ENCODE measurements at regions not wholly inside any gene's neighbourhood (a gene's known extent, or its start where the extent isn't known, plus 50 kb on each side); places are given as distances from the start of the nearest gene placed in this dataset.
"Not testable (repeated sequence)": the region's sequence is repeated elsewhere in the genome, so short reads cannot be mapped to it uniquely, and the experiment has no call there.

- POLR2A ChIA-PET = no interaction called here
- DNase-seq (ENCODE audit: extremely low spot score) = no peak
- CTCF ChIA-PET = no interaction called here
- no peak for TF ChIP-seq CTCF (IDR thresholded peaks at IDR 0.05; ENCODE audit: control extremely low read depth, extremely low read depth, low read depth, missing control alignments)
These were observed 191.9 kb downstream of the MC4R start for GRCh38 chr18:60180671-60181070.

GRCh38 chr18:60178224-60178623 is 194.4 kb downstream of the MC4R start:
- POLR2A ChIA-PET = not testable (repeated sequence)
- CTCF ChIA-PET = interaction anchor here (1.4 kb wide), 1 partner anchor 11 kb away, joined by 4 read pairs; no protein-coding TSS in a partner anchor

GRCh38 chr18:60176259-60176658 is 196.3 kb downstream of the MC4R start:
- TF ChIP-seq CTCF (IDR thresholded peaks at IDR 0.05; ENCODE audit: control extremely low read depth, extremely low read depth, low read depth, missing control alignments) = no peak
- no peak for DNase-seq (ENCODE audit: extremely low spot score)
- ChIA-PET POLR2A (no interaction called here), CTCF (interaction anchor here (1.1 kb wide), 1 partner anchor 10 kb away, joined by 3 read pairs; no protein-coding TSS in a partner anchor)

More at GRCh38 chr18:60178224-60178623, 194.4 kb downstream of the MC4R start:
- not testable (repeated sequence) for DNase-seq (ENCODE audit: extremely low spot score)

- ChIA-PET CTCF (no interaction called here), POLR2A (no interaction called here)
- no peak for DNase-seq (ENCODE audit: extremely low spot score)
- no peak for TF ChIP-seq CTCF (IDR thresholded peaks at IDR 0.05; ENCODE audit: control extremely low read depth, extremely low read depth, low read depth, missing control alignments)
These were observed 197.7 kb downstream of the MC4R start for GRCh38 chr18:60174832-60175231.

- ChIA-PET POLR2A (no interaction called here), CTCF (interaction anchor here (0.7 to 1.4 kb wide), 2 partner anchors 17 to 54 kb away, joined by 3 read pairs; no protein-coding TSS in a partner anchor)
- no peak for TF ChIP-seq CTCF (IDR thresholded peaks at IDR 0.05; ENCODE audit: control extremely low read depth, extremely low read depth, low read depth, missing control alignments)
- no peak for DNase-seq (ENCODE audit: extremely low spot score)
These were observed 200.5 kb downstream of the MC4R start for GRCh38 chr18:60172030-60172429.

GRCh38 chr18:60163622-60164021 is 209.0 kb downstream of the MC4R start:
- TF ChIP-seq CTCF (IDR thresholded peaks at IDR 0.05; ENCODE audit: control extremely low read depth, extremely low read depth, low read depth, missing control alignments) = no peak
- no peak for DNase-seq (ENCODE audit: extremely low spot score)
- CTCF ChIA-PET = interaction anchor here (0.9 kb wide), 1 partner anchor 19 kb away, joined by 3 read pairs; no protein-coding TSS in a partner anchor
- POLR2A ChIA-PET = no interaction called here

GRCh38 chr18:60162388-60162787 is 210.2 kb downstream of the MC4R start:
- CTCF ChIA-PET = no interaction called here
- no peak for TF ChIP-seq CTCF (IDR thresholded peaks at IDR 0.05; ENCODE audit: control extremely low read depth, extremely low read depth, low read depth, missing control alignments)
- POLR2A ChIA-PET = no interaction called here
- no peak for DNase-seq (ENCODE audit: extremely low spot score)
